Pulmonary artery endothelial cell (primary cell): ENCODE measurements at regions not wholly inside any gene's neighbourhood (a gene's known extent, or its start where the extent isn't known, plus 50 kb on each side); places are given as distances from the start of the nearest gene placed in this dataset.
A peak's percentile ranks its signal among the peaks of the same experiment; 100 is the strongest.

Experiments
- DNase-seq: peaks from one replicate; pipeline ENCODE4 v3.0.0-alpha.2; 2011; ENCODE audit warnings: low read depth, low spot score

DNA sequence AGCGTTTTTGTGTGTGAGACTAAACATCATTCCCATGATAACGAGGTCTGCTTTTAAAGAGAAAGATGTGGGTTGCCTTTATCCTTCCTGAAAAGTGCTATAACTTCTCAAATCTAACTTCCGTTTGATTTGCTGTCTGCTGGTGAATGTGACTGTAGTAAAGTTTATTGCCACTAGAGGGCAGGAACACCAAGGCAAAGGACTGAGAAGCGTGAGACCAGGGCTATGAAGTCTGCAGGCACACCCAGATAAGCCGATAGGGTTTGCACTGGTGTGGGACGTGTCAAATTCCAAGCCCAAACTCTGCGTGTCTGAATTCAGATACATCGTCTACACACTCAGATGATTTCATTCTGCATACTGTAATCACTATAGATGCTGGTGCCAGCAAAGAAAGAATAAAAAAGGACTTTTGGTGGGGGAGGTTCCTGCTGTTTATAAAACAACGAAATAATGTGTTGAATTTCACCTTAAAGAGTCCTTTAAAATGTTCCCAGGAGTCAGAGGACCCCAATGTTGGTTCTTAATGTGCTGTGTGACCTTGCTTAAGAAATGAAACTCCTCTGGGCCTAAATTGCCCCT is 87.2 kb downstream of the PTTG1 start:
- peak; percentile 33 for DNase-seq

DNA sequence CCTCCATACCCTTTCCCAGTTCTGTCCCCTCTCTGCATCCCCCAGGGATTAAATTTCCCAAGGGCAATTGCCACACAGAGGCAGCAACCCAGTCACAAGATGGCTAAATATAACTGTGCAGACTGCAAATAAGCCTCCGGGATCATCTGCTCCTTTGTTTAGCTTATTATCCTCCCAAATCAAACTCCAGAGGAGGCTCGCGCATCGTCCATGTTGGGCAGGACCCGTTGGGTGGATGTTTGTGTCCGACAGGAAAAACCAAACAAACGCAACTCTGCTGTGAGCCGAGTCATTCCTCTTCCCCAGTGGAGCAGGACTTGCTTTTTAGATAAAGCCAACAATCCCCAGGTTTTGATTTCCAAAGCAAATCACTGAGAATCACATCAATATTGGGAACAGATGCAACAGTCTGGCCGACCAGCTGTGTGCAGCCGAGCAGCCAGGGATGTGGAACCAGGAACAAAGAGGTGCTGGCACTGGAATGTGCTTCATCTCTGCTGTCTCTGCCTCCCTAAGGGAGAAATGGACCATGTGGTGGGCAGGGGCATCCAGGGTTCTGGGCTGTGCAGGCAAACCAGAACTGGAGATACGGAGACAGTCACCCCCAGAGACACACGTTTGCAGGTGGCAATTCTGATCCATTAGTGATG is 89.8 kb downstream of the PTTG1 start:
- no peak for DNase-seq
